CD14-positive monocyte (primary cell): ENCODE measurements at regions not wholly inside any gene's neighbourhood (a gene's known extent, or its start where the extent isn't known, plus 50 kb on each side); places are given as distances from the start of the nearest gene placed in this dataset.

Experiments used
- DNase-seq, 3 donors: peaks; one replicate each; pipeline ENCODE4 v3.0.0-alpha.2; 2011 to 2022
- H2AFZ ChIP-seq: 2 replicates; pipeline ENCODE4 v1.6.0; 2012; ENCODE audit warnings: mild to moderate bottlenecking, low read depth, low read length, inconsistent platforms; ENCODE audit not compliant: insufficient read depth, poor library complexity, severe bottlenecking
- H3K27ac ChIP-seq, 2 donors: 1 replicate in 1 of 2; 2 replicates in 1 of 2; pipeline ENCODE4 v1.5.1; 2012 to 2013; ENCODE audit warnings: low read length in 2 of 2, control low read depth in 1 of 2, inconsistent platforms in 1 of 2, low read depth in 1 of 2, mild to moderate bottlenecking in 1 of 2
- H3K27me3 ChIP-seq, 2 donors: one replicate each; pipeline versions ENCODE4 v1.6.0 to v1.6.1; 2011 to 2013; ENCODE audit warnings: low read length in 2 of 2; ENCODE audit not compliant: control insufficient read depth in 2 of 2, insufficient read depth in 2 of 2
- H3K36me3 ChIP-seq, 2 donors: replicated peaks in 1 of 2; 1 replicate in 1 of 2; 2 replicates in 1 of 2; pipeline versions ENCODE4 v1.5.1 to v1.6.1; 2012 to 2013; ENCODE audit warnings: low read length in 2 of 2, control low read depth in 1 of 2, inconsistent platforms in 1 of 2, mild to moderate bottlenecking in 1 of 2; ENCODE audit not compliant: insufficient read depth in 2 of 2, control insufficient read depth in 1 of 2
- H3K4me1 ChIP-seq, 2 donors: 1 replicate in 1 of 2; 2 replicates in 1 of 2; pipeline versions ENCODE4 v1.5.1 to v1.6.1; 2012 to 2013; ENCODE audit warnings: low read length in 2 of 2, control low read depth in 1 of 2, inconsistent platforms in 1 of 2, mild to moderate bottlenecking in 1 of 2, moderate library complexity in 1 of 2; ENCODE audit not compliant: insufficient read depth in 2 of 2, control insufficient read depth in 1 of 2
- H3K4me2 ChIP-seq: replicated peaks from 2 replicates; pipeline ENCODE3; 2012; ENCODE audit warnings: low read length, moderate library complexity, mild to moderate bottlenecking; ENCODE audit not compliant: poor library complexity, severe bottlenecking; ENCODE audit errors: extremely low read depth
- H3K4me3 ChIP-seq, 3 experiments: fragments of 200-600 bp in 1 of 3; sonication (generic) in 1 of 3; replicated peaks in 1 of 3; 1 replicate in 2 of 3; 2 replicates in 1 of 3; pipeline ENCODE4 v1.5.1; 2011 to 2013; ENCODE audit warnings: low read length in 3 of 3, mild to moderate bottlenecking in 3 of 3, control low read depth in 2 of 3, low read depth in 2 of 3, inconsistent platforms in 1 of 3, moderate library complexity in 1 of 3
- H3K79me2 ChIP-seq: 2 replicates; pipeline ENCODE4 v1.6.0; 2012; ENCODE audit warnings: mild to moderate bottlenecking, control low read depth, inconsistent platforms, low read length, moderate library complexity; ENCODE audit not compliant: insufficient read depth
- H3K9ac ChIP-seq: 2 replicates; pipeline ENCODE4 v1.6.0; 2017; ENCODE audit warnings: low read length, mild to moderate bottlenecking; ENCODE audit not compliant: insufficient read depth, poor library complexity, severe bottlenecking
- H3K9me3 ChIP-seq, 2 donors: replicated peaks in 1 of 2; 1 replicate in 1 of 2; 2 replicates in 1 of 2; pipeline versions ENCODE4 v1.5.1 to v1.6.1; 2012 to 2013; ENCODE audit warnings: low read length in 2 of 2, control low read depth in 1 of 2; ENCODE audit not compliant: control insufficient read depth in 1 of 2, insufficient read depth in 1 of 2
- H4K20me1 ChIP-seq: 2 replicates; pipeline ENCODE4 v1.6.0; 2012; ENCODE audit warnings: mild to moderate bottlenecking, low read length, control low read depth, moderate library complexity; ENCODE audit not compliant: insufficient read depth
- H3K27ac Mint-ChIP-seq, 7 donors: one replicate each; pipeline ENCODE4 v1.8.0; 2020; ENCODE audit warnings: mild to moderate bottlenecking in 7 of 7, mixed read lengths in 7 of 7, moderate library complexity in 6 of 7, inconsistent platforms in 2 of 7
- H3K27me3 Mint-ChIP-seq, 3 donors: one replicate each; pipeline ENCODE4 v1.8.0; 2021 to 2022; ENCODE audit warnings: low read depth in 3 of 3, mild to moderate bottlenecking in 3 of 3, mixed read lengths in 3 of 3, moderate library complexity in 3 of 3, inconsistent platforms in 1 of 3
- H3K36me3 Mint-ChIP-seq, 2 donors: one replicate each; pipeline ENCODE4 v1.8.0; 2020; ENCODE audit warnings: mixed read lengths in 2 of 2, inconsistent platforms in 1 of 2, mild to moderate bottlenecking in 1 of 2
- H3K4me1 Mint-ChIP-seq: one replicate; pipeline ENCODE4 v1.8.0; 2020; ENCODE audit warnings: mild to moderate bottlenecking, mixed read lengths
- H3K4me3 Mint-ChIP-seq, 2 donors: one replicate each; pipeline ENCODE4 v1.8.0; 2020; ENCODE audit warnings: mild to moderate bottlenecking in 2 of 2, mixed read lengths in 2 of 2, moderate library complexity in 1 of 2
- H3K9me3 Mint-ChIP-seq, 7 donors: one replicate each; pipeline ENCODE4 v1.8.0; 2020 to 2022; ENCODE audit warnings: mixed read lengths in 7 of 7, mild to moderate bottlenecking in 6 of 7, moderate library complexity in 6 of 7, inconsistent platforms in 2 of 7
- CTCF ChIP-seq: fragments of 200-600 bp; IDR thresholded peaks from one replicate; pipeline ENCODE4 v1.8.0; 2022; ENCODE audit warnings: antibody characterized with exemption, mild to moderate bottlenecking
- WGBS: methylation state at CpG from one replicate; pipeline ENCODE4 v1.1.5; 2013; ENCODE audit warnings: missing lambda C conversion rate; ENCODE audit not compliant: insufficient coverage; 5-methylcytosine and 5-hydroxymethylcytosine counted together
- intact Hi-C, 2 donors: fragments of 100-400 bp; cut with micrococcal nuclease; formaldehyde crosslinking; loops; one replicate each; pipeline versions ENCODE4 v1.15.0 to v1.15.1; 2023

DNA sequence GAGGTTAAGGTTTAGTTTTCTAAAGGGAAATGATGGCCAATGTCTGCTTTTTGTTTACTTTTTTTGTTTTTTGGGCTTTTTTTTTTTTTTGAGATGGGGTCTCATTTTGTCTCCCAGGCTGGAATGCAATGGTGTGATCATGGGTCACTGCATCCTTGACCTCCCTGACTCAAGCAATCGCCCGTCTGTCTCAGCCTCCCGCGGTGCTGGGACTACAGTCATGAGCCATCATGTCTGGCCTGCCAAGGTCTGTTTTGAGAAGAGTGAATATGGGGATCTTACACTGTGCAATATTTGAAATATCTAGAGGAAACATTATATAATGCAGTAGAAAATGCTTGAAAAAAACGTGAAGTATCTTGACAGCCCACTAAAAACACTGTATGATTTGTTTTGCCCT lies 162.5 kb downstream of the GASK1B start:
- H3K9ac ChIP-seq: no peak overlapping the region
- no peak overlapping the region for H3K4me2 ChIP-seq
- peaks cover 48% of the 10 kb centered on the region for H3K4me1 Mint-ChIP-seq
- TF ChIP-seq CTCF: no peak
- H3K27me3 ChIP-seq: no peaks in the 10 kb centered on the region
- H3K27me3 Mint-ChIP-seq: no peaks in the 10 kb centered on the region
- no peak overlapping the region for H2AFZ ChIP-seq
- no peaks in the 10 kb centered on the region for H4K20me1 ChIP-seq
- no CpG with 5 or more reads among the region's 5 CpGs for WGBS
- intact Hi-C loops: no loop called here
- H3K27ac Mint-ChIP-seq: peak overlapping the region in 4 of 7 donors; percentile 37 to 87 (median 82)
- no peak overlapping the region for H3K4me3 ChIP-seq
- H3K4me3 Mint-ChIP-seq: no peak overlapping the region
- no peaks in the 10 kb centered on the region for H3K36me3 ChIP-seq
- no peak overlapping the region for H3K27ac ChIP-seq
- H3K36me3 Mint-ChIP-seq: peaks cover 0 to 2% of the 10 kb centered on the region in 2 donors
- DNase-seq: no peak
- H3K9me3 Mint-ChIP-seq: peaks cover 0 to 3% (median 2%) of the 10 kb centered on the region in 7 donors
- no peaks in the 10 kb centered on the region for H3K79me2 ChIP-seq
- no peaks in the 10 kb centered on the region for H3K9me3 ChIP-seq
- H3K4me1 ChIP-seq: peaks cover 31 to 40% of the 10 kb centered on the region in 2 donors

DNA sequence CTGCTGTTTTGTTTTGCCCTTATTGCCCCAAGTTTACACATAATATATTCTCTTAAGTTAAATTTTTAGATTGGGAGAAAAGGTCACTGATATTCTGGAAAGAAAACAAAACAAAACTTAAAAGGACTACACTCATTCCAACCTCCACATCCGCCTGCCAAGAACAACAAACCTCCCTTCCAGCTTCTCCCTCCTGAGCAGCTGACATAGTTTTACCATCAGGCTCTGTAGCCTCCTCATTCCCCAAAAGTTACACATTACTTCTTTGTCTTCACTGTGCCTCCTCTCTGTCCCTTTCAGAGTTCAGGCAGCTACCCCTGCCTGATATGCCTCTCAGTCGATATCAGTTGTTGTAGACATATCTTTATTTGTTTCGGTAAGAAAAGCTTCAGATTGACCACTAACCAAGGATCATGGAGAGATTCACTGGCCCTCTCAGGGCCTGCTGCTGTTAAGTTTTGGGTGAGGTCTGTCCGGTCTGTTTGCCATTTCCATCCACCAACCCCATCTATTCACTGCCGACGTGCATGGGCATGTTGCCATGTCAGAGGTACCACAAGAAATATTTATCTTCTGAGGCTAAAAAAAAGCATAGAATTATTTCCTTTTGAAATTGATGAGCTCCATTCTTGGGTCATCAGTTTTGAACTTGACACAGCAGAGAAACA lies 164.1 kb downstream of the GASK1B start:
- intact Hi-C loops: no loop called here
- TF ChIP-seq CTCF: no peak
- Mint-ChIP-seq H3K36me3 (peaks cover 0 to 2% of the 10 kb centered on the region in 2 donors), H3K9me3 (peaks cover 0 to 3% (median 2%) of the 10 kb centered on the region in 7 donors), H3K27ac (peak overlapping the region in 6 of 7 donors; percentile 0 to 77 (median 14)), H3K4me3 (no peak overlapping the region), H3K4me1 (peaks cover 61% of the 10 kb centered on the region), H3K27me3 (no peaks in the 10 kb centered on the region)
- no peak for DNase-seq
- no peaks in the 10 kb centered on the region for H3K36me3 ChIP-seq
- H3K27me3 ChIP-seq: no peaks in the 10 kb centered on the region
- H3K9me3 ChIP-seq: no peaks in the 10 kb centered on the region
- no peak overlapping the region for H3K4me3 ChIP-seq
- H3K27ac ChIP-seq: peak overlapping the region in 1 of 2 donors; percentile 84
- H3K79me2 ChIP-seq: no peaks in the 10 kb centered on the region
- no peak overlapping the region for H3K9ac ChIP-seq
- H3K4me1 ChIP-seq: peaks cover 46 to 57% of the 10 kb centered on the region in 2 donors
- H4K20me1 ChIP-seq: no peaks in the 10 kb centered on the region
- H3K4me2 ChIP-seq: no peak overlapping the region
- no peak overlapping the region for H2AFZ ChIP-seq
- 100% methylated on average over 3 of the region's 6 CpGs for WGBS
